IPS-18a (cell line): ENCODE measurements at regions not wholly inside any gene's neighbourhood (a gene's known extent, or its start where the extent isn't known, plus 50 kb on each side); places are given as distances from the start of the nearest gene placed in this dataset.
"Not testable (repeated sequence)": the region's sequence is repeated elsewhere in the genome, so short reads cannot be mapped to it uniquely, and the experiment has no call there.

ENCODE experiments used
- H3K27ac ChIP-seq: one replicate; pipeline ENCODE4 v1.5.1; 2013; ENCODE audit warnings: low read length
- H3K27me3 ChIP-seq: one replicate; pipeline ENCODE4 v1.6.1; 2013; ENCODE audit warnings: mild to moderate bottlenecking, low read length; ENCODE audit not compliant: control insufficient read depth, insufficient read depth
- H3K36me3 ChIP-seq: one replicate; pipeline ENCODE4 v1.6.1; 2013; ENCODE audit warnings: low read depth, low read length; ENCODE audit not compliant: control insufficient read depth
- H3K4me1 ChIP-seq: one replicate; pipeline ENCODE4 v1.6.1; 2013; ENCODE audit warnings: low read depth, low read length; ENCODE audit not compliant: control insufficient read depth
- H3K4me3 ChIP-seq: one replicate; pipeline ENCODE4 v1.5.1; 2013; ENCODE audit warnings: low read length
- H3K9ac ChIP-seq: one replicate; pipeline ENCODE4 v1.6.1; 2013; ENCODE audit warnings: mild to moderate bottlenecking, low read length, moderate library complexity
- H3K9me3 ChIP-seq: one replicate; pipeline ENCODE4 v1.6.1; 2013; ENCODE audit warnings: low read depth, low read length; ENCODE audit not compliant: control insufficient read depth

DNA sequence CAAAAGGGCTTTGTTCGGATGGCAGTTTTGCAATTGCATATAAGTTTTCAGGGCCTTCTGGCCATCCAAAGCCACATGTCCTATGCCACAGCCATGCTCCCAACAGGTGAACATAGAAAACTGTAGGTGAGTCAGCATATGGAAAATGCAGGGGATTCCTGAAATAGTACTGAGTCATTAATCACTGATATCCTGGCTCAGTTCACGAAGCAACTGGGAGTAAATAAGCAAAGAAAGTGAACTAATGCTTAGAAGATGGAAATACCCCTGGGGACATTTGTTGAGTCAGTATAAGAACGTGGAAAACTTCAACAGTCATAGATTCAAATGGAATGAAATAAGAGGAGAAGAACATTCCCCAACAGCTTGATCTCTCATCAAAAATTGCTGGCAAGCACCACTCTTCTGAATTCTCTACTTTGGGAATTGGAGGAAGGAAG is 148.9 kb upstream of the RUNX1 start:
- no peaks in the 10 kb centered on the region for H3K27me3 ChIP-seq
- no peak overlapping the region for H3K9ac ChIP-seq
- H3K4me3 ChIP-seq: no peak overlapping the region
- H3K27ac ChIP-seq: no peak overlapping the region
- H3K4me1 ChIP-seq: no peaks in the 10 kb centered on the region
- no peaks in the 10 kb centered on the region for H3K36me3 ChIP-seq
- no peaks in the 10 kb centered on the region for H3K9me3 ChIP-seq

DNA sequence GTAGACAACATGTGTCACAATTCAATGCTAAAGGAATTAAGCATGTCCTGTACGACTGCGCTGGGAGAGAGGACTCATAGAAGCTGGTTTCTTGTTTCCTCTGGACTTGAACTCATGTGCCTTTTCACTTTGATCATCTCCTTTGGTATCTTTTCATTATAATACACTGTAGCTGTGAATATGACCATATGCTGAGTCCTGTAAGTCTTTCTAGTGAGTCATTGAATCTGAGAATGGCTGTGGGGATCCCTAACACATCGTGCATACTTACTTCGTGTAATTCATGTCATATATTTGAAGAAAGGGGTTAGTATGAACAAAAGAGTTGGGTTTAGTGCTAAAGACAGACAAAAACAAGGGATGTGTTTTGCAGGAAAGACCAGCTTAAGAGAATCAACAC is 148.1 kb upstream of the RUNX1 start:
- Histone ChIP-seq H3K4me3 (no peak overlapping the region), H3K4me1 (no peaks in the 10 kb centered on the region), H3K9ac (no peak overlapping the region), H3K9me3 (no peaks in the 10 kb centered on the region), H3K36me3 (no peaks in the 10 kb centered on the region), H3K27me3 (no peaks in the 10 kb centered on the region), H3K27ac (no peak overlapping the region)

DNA sequence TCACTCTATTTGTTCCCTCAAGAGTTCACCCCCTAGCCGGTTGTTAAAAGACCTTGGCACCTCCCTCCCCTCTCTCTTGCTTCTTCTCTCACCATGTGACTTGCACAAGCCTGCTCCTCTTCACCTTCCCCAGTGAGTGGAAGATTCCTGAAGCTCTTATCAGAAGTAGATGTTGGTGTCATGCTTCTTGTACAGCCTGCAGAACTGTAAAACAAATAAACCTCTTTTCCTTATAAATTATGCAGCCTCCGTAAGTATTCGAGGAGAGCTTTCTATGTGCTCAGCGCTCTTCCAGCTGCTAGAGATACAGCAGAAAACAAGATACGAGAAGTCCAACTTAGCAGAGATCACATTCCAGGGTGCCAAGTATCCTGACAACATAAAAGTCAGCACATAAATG is 147.0 kb upstream of the RUNX1 start:
- H3K27me3 ChIP-seq: no peaks in the 10 kb centered on the region
- no peak overlapping the region for H3K4me3 ChIP-seq
- no peak overlapping the region for H3K9ac ChIP-seq

DNA sequence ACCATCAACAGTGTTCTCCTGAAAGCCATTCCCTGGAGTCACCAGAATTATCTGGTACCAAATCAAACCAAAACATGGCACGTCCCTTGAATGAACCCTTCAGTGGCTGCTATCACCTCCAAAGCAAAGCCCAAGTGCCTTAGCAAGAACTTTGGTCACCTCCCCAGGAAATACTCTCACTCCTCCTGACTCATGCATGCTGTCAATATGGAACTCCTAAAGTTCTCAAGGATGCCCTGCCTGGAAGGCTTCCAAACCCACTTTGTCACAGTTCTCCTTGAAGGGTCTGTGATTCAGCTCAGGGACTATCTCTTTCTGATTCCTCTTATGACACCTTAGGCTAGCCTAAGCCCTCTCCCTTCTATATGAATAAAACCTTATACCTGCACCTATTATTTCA is 146.1 kb upstream of the RUNX1 start:
- Histone ChIP-seq H3K4me3 (no peak overlapping the region), H3K36me3 (no peaks in the 10 kb centered on the region), H3K9ac (no peak overlapping the region), H3K9me3 (no peaks in the 10 kb centered on the region), H3K27me3 (no peaks in the 10 kb centered on the region), H3K27ac (no peak overlapping the region), H3K4me1 (no peaks in the 10 kb centered on the region)

More for the DNA sequence above, 147.0 kb upstream of the RUNX1 start:
- H3K36me3 ChIP-seq: no peaks in the 10 kb centered on the region
- H3K9me3 ChIP-seq: no peaks in the 10 kb centered on the region
- no peaks in the 10 kb centered on the region for H3K4me1 ChIP-seq
- no peak overlapping the region for H3K27ac ChIP-seq

DNA sequence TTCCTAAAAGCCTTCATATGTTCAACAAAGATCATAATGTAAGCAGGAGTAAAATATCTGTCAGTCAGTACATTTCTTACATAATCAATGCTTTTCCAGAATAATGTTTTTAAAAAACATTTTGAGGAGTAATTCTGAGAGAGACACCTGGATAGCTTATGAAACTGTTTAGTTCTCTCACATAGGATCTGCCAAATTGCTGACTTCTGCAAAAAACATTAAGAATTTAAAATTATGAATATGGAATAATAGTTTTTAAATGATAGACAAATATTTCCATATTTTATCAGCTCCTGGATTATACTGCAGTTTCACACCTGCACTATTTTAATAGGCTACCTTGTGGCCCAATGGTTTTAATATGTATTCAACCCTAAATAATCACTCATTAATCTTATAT is 142.7 kb upstream of the RUNX1 start:
- Histone ChIP-seq H3K4me1 (peaks cover 4% of the 10 kb centered on the region), H3K4me3 (no peak overlapping the region), H3K27ac (no peak overlapping the region), H3K9ac (no peak overlapping the region), H3K27me3 (no peaks in the 10 kb centered on the region), H3K36me3 (no peaks in the 10 kb centered on the region), H3K9me3 (no peaks in the 10 kb centered on the region)

DNA sequence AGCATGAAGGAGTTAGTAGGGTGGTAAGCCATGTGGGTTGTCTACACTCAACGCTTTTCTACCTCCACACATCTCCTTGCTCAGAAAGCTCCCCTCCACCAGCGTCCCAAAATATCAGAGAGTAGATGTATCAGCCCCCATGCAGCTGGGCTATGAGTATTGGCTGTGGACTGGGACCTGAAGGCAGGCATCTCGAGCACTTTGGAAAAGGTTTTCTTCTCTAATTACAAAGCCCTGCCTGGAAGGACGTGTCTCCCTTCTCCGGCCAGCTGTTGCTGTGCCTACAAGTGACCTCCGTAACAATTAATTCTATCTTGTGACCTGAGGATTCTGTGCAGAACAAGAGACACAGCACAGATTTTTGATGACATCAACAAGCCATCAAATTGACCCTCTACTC is 142.0 kb upstream of the RUNX1 start:
- H3K4me1 ChIP-seq: peaks cover 4% of the 10 kb centered on the region
- H3K27ac ChIP-seq: no peak overlapping the region
- no peak overlapping the region for H3K9ac ChIP-seq
- H3K36me3 ChIP-seq: no peaks in the 10 kb centered on the region
- no peaks in the 10 kb centered on the region for H3K27me3 ChIP-seq
- no peak overlapping the region for H3K4me3 ChIP-seq
- H3K9me3 ChIP-seq: no peaks in the 10 kb centered on the region

DNA sequence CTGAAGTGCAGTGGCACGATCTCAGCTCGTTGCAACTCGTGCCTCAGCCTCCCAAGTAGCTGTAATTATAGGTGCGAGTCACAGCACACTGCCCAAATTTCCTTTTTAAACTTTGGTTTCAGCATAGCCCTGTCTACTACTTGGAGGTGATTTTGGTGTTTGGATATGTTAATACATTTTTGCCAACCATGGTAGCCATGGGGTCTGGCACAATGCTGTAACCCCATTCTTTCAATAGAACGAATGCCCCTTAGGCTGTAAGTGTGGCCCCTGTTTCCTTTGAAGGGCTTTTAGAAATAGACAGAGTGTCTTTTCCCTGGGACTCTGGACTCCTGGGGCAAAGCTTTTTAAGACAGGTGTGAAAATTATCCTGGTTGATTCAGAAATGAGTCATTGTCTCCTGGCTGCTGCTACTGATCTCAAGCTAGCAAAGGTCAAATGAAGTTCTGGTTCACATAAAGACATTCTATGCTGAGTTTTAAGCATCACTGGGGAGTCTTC is 141.1 kb upstream of the RUNX1 start:
- H3K9ac ChIP-seq: no peak overlapping the region

DNA sequence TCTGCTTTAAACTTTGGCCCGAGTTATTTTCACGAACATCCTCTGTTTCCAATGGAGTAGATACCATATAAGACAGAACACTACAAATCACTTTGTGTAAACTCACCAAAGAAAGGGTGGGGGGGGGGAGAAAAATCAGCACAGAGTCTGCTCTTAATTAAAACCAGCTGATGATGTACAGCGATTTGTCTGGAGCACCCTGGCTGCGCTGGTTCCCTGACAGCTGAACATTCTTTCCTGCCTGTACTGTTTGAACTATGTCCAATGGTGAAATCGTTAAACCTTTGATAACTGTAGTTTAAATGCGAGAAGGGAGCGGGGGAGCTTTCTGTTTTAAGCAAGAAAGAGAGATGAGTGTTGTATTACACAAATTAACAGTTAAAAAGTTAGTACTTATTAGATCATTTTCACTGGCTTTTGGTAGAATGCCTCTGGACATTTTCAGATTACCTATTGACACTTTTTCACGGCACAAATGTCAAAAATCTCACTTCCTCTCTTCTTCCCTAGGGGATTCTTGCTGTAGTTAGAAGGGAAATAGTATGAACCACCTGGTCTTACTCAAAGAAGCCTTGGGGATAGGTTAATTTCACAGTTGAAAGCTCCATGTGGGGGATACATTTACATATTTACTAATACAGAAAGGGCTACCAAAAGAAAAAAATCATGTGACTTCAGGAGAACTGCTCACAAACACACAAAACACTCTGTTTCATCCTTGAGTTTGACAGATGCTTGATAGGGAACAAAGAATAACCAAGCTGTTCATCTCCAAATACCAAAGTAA is 140.2 kb upstream of the RUNX1 start:
- Histone ChIP-seq H3K36me3 (no peaks in the 10 kb centered on the region), H3K27ac (no peak overlapping the region), H3K9me3 (no peaks in the 10 kb centered on the region), H3K4me3 (no peak overlapping the region), H3K9ac (no peak overlapping the region), H3K27me3 (no peaks in the 10 kb centered on the region), H3K4me1 (peaks cover 4% of the 10 kb centered on the region)

More for the DNA sequence above, 141.1 kb upstream of the RUNX1 start:
- Histone ChIP-seq H3K27me3 (no peaks in the 10 kb centered on the region), H3K4me1 (peaks cover 4% of the 10 kb centered on the region), H3K36me3 (no peaks in the 10 kb centered on the region), H3K27ac (no peak overlapping the region), H3K4me3 (no peak overlapping the region), H3K9me3 (no peaks in the 10 kb centered on the region)

DNA sequence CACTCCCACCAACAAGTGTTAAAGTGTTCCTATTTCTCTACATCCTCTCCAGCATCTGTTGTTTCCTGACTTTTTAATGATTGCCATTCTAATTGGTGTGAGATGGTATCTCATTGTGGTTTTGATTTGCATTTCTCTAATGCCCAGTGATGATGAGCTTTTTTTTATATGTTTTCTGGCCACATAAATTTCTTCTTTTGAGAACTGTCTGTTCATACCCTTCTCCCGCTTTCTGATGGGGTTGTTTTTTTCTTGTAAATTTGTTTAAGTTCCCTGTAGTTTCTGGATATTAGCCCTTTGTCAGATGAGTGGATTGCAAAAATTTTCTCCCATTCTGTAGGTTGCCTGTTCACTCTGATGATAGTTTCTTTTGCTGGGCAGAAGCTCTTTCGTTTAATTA is 134.3 kb upstream of the RUNX1 start:
- H3K27me3 ChIP-seq, H3K9me3 ChIP-seq, H3K27ac ChIP-seq, H3K9ac ChIP-seq, H3K4me3 ChIP-seq, H3K4me1 ChIP-seq, H3K36me3 ChIP-seq: not testable (repeated sequence)

DNA sequence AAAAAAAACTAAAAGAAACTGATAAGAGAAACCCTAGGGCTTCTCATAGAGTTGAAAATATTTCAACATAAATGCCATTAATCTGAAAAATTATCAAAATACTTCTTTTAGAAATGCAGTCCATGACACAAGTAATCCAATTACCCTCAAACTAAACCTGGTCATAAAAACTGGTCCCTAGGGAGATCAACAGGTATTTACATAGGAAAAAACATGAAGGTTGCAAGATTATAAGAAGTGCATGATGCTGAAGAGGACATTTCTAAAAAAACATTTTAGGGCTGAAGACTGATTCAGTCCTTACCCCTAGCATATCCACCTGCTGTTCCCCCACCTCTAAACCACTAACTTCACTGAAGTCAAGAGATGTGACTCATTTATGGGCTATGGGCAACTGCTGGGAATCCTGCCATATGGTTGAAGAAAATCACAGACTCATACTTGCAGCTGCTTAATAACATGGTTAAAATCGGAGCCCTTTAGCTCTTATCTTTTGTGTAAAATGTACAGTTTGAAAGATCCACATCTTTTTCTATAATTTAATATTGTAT is 131.0 kb upstream of the RUNX1 start:
- Histone ChIP-seq H3K9me3 (no peaks in the 10 kb centered on the region), H3K4me3 (no peak overlapping the region), H3K36me3 (no peaks in the 10 kb centered on the region), H3K27ac (no peak overlapping the region), H3K9ac (no peak overlapping the region), H3K4me1 (no peaks in the 10 kb centered on the region), H3K27me3 (no peaks in the 10 kb centered on the region)

DNA sequence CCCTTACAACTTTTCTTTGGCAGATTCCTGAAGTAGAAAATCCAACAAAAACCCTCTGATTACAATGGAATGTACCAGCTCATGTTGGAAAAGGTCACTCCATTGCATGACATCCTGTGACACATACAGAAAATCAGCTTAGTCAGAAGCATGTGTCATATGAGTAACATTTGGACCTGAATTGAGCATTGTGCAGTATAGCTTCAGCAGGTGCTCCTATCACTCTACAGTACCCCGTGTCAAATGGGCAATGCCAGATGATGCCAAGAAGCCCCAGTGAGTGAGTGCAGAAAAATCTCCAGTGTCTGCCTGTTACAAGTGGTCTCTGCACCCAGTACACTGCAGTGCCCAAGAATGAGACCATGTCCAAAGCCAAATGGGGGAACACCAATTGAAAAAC is 129.7 kb upstream of the RUNX1 start:
- no peaks in the 10 kb centered on the region for H3K27me3 ChIP-seq
- H3K9me3 ChIP-seq: no peaks in the 10 kb centered on the region
- no peak overlapping the region for H3K9ac ChIP-seq
- no peaks in the 10 kb centered on the region for H3K4me1 ChIP-seq
- no peak overlapping the region for H3K4me3 ChIP-seq
- H3K27ac ChIP-seq: no peak overlapping the region
- no peaks in the 10 kb centered on the region for H3K36me3 ChIP-seq

DNA sequence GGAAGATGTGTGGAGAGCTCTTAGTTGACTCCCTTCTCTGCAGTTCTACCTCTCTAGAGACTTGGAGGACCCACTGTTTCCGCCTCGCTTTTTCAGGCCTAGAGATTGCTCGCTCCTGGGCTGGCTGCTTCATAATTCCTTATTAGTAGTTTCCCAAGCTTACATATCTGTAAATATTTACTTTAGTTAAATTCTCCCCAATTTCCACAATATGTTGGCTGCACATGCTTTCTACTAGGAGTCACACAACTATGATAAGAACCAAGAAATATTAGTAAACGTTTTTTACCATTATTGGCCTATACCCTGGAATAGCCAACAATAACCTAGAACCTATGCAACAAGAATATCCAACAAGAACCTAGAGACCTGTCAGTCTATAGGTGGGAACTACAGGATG is 129.0 kb upstream of the RUNX1 start:
- Histone ChIP-seq H3K4me3 (no peak overlapping the region), H3K4me1 (no peaks in the 10 kb centered on the region), H3K36me3 (no peaks in the 10 kb centered on the region), H3K27me3 (no peaks in the 10 kb centered on the region), H3K9me3 (no peaks in the 10 kb centered on the region), H3K27ac (no peak overlapping the region), H3K9ac (no peak overlapping the region)
